ENCODE measurements at regions not wholly inside any gene's neighbourhood (a gene's known extent, or its start where the extent isn't known, plus 50 kb on each side); places are given as distances from the start of the nearest gene placed in this dataset.

GRCh38 chr6:14738497-14738896 lies 507.4 kb upstream of the JARID2 start:
- H3K36me3 Mint-ChIP-seq: peaks cover 11% of the 10 kb centered on the region
- no peak overlapping the region for H3K27ac Mint-ChIP-seq
- peaks cover 27% of the 10 kb centered on the region for H3K9me3 Mint-ChIP-seq
- peaks cover 21% of the 10 kb centered on the region for H3K27me3 Mint-ChIP-seq (ENCODE audit: low read depth)
- ChIA-PET POLR2A (no interaction called here), CTCF (no interaction called here)
- no peak for DNase-seq (ENCODE audit: low spot score)
- TF ChIP-seq ZMAT4 (CRISPR knock-in tag; IDR thresholded peaks at IDR 0.05) (no peak), ZSCAN18 (CRISPR knock-in tag; IDR thresholded peaks at IDR 0.05) (no peak)
- peaks cover 14% of the 10 kb centered on the region for H3K4me1 Mint-ChIP-seq
- no peak for ATAC-seq
- no peak overlapping the region for H3K4me3 Mint-ChIP-seq

- POLR2A ChIA-PET: no interaction called here
- H3K9me3 Mint-ChIP-seq: peaks cover 25% of the 10 kb centered on the region
- no peak overlapping the region for H3K27ac Mint-ChIP-seq
Measured at GRCh38 chr6:14738933-14739332, 506.9 kb upstream of the JARID2 start.

GRCh38 chr6:14739827-14740226 lies 506.0 kb upstream of the JARID2 start:
- Mint-ChIP-seq H3K4me3 (no peak overlapping the region), H3K4me1 (peaks cover 13% of the 10 kb centered on the region), H3K27me3 (ENCODE audit: low read depth) (peaks cover 17% of the 10 kb centered on the region), H3K27ac (no peak overlapping the region), H3K9me3 (peaks cover 21% of the 10 kb centered on the region), H3K36me3 (peaks cover 13% of the 10 kb centered on the region)
- DNase-seq (ENCODE audit: low spot score) (no peak), ATAC-seq (no peak)
- ChIA-PET POLR2A (no interaction called here), CTCF (no interaction called here)
- no peak for TF ChIP-seq USF2 (CRISPR knock-in tag; IDR thresholded peaks at IDR 0.05)
- TF ChIP-seq TEAD1 (CRISPR knock-in tag; IDR thresholded peaks at IDR 0.05): no peak
- TF ChIP-seq ZNF423 (CRISPR knock-in tag; IDR thresholded peaks at IDR 0.05): no peak
- no peak for TF ChIP-seq NFATC4 (CRISPR knock-in tag; IDR thresholded peaks at IDR 0.05)
- no peak for TF ChIP-seq ZNF121 (CRISPR knock-in tag; IDR thresholded peaks at IDR 0.05)
- TF ChIP-seq FOXK1 (CRISPR knock-in tag; IDR thresholded peaks at IDR 0.05): no peak
- TF ChIP-seq, protein P1, sequence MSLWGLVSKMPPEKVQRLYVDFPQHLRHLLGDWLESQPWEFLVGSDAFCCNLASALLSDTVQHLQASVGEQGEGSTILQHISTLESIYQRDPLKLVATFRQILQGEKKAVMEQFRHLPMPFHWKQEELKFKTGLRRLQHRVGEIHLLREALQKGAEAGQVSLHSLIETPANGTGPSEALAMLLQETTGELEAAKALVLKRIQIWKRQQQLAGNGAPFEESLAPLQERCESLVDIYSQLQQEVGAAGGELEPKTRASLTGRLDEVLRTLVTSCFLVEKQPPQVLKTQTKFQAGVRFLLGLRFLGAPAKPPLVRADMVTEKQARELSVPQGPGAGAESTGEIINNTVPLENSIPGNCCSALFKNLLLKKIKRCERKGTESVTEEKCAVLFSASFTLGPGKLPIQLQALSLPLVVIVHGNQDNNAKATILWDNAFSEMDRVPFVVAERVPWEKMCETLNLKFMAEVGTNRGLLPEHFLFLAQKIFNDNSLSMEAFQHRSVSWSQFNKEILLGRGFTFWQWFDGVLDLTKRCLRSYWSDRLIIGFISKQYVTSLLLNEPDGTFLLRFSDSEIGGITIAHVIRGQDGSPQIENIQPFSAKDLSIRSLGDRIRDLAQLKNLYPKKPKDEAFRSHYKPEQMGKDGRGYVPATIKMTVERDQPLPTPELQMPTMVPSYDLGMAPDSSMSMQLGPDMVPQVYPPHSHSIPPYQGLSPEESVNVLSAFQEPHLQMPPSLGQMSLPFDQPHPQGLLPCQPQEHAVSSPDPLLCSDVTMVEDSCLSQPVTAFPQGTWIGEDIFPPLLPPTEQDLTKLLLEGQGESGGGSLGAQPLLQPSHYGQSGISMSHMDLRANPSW (CRISPR knock-in tag; conservative IDR thresholded peaks at IDR 0.05; ENCODE audit: low read depth): no peak
- TF ChIP-seq, protein P2, sequence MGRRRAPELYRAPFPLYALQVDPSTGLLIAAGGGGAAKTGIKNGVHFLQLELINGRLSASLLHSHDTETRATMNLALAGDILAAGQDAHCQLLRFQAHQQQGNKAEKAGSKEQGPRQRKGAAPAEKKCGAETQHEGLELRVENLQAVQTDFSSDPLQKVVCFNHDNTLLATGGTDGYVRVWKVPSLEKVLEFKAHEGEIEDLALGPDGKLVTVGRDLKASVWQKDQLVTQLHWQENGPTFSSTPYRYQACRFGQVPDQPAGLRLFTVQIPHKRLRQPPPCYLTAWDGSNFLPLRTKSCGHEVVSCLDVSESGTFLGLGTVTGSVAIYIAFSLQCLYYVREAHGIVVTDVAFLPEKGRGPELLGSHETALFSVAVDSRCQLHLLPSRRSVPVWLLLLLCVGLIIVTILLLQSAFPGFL (CRISPR knock-in tag; IDR thresholded peaks at IDR 0.05; ENCODE audit: borderline replicate concordance): no peak
- TF ChIP-seq NR3C1 (CRISPR knock-in tag; conservative IDR thresholded peaks at IDR 0.05; ENCODE audit: low read depth): no peak
- no peak for TF ChIP-seq NR1H2 (CRISPR knock-in tag; IDR thresholded peaks at IDR 0.05)
- TF ChIP-seq, protein P3, sequence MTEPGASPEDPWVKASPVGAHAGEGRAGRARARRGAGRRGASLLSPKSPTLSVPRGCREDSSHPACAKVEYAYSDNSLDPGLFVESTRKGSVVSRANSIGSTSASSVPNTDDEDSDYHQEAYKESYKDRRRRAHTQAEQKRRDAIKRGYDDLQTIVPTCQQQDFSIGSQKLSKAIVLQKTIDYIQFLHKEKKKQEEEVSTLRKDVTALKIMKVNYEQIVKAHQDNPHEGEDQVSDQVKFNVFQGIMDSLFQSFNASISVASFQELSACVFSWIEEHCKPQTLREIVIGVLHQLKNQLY (CRISPR knock-in tag; IDR thresholded peaks at IDR 0.05): no peak

More at GRCh38 chr6:14738933-14739332, 506.9 kb upstream of the JARID2 start:
- TF ChIP-seq ZNF532 (CRISPR knock-in tag; IDR thresholded peaks at IDR 0.05; ENCODE audit: borderline replicate concordance) (no peak), SP1 (CRISPR knock-in tag; conservative IDR thresholded peaks at IDR 0.05) (no peak)
- TF ChIP-seq, protein P3 (CRISPR knock-in tag; IDR thresholded peaks at IDR 0.05): no peak
- CTCF ChIA-PET: no interaction called here
- Mint-ChIP-seq H3K36me3 (peaks cover 13% of the 10 kb centered on the region), H3K4me3 (no peak overlapping the region), H3K27me3 (ENCODE audit: low read depth) (peaks cover 18% of the 10 kb centered on the region), H3K4me1 (peaks cover 13% of the 10 kb centered on the region)
- no peak for ATAC-seq
- no peak for DNase-seq (ENCODE audit: low spot score)
